Dermis microvascular lymphatic vessel endothelial cell (primary cell): ENCODE measurements at regions not wholly inside any gene's neighbourhood (a gene's known extent, or its start where the extent isn't known, plus 50 kb on each side); places are given as distances from the start of the nearest gene placed in this dataset.

Experiments used
- DNase-seq, 2 donors: peaks; one replicate each; pipeline versions ENCODE4 v3.0.0 to v3.0.0-alpha.2; 2010; ENCODE audit warnings: low read depth in 2 of 2

- no peak for DNase-seq
Measured at GRCh38 chr4:8922481-8922880, 50.8 kb upstream of the HMX1 start.

- no peak for DNase-seq
Measured at GRCh38 chr4:8921465-8921864, 49.8 kb upstream of the HMX1 start.
